ENCODE measurements at regions not wholly inside any gene's neighbourhood (a gene's known extent, or its start where the extent isn't known, plus 50 kb on each side); places are given as distances from the start of the nearest gene placed in this dataset.

GRCh38 chr4:38568768-38569167 is 95.2 kb upstream of the KLF3 start:
- TF ChIP-seq CTCF (IDR thresholded peaks at IDR 0.05 in 2 of 3, conservative IDR thresholded peaks at IDR 0.05 in 1 of 3; ENCODE audit: borderline replicate concordance in 1 of 3, insufficient read depth in 1 of 3, low read depth in 2 of 3, low read length in 2 of 3): no peak
- no peak for TF ChIP-seq EZH2 (IDR thresholded peaks at IDR 0.05)
